SK-N-SH treated with all-trans-retinoic acid at 6 μM for 48 hours (cell line): ENCODE measurements at regions not wholly inside any gene's neighbourhood (a gene's known extent, or its start where the extent isn't known, plus 50 kb on each side); places are given as distances from the start of the nearest gene placed in this dataset.

ENCODE experiments used
- CREB5 ChIP-seq: fragments of 250-450 bp; sonication (Bioruptor Pico); IDR thresholded peaks from 2 replicates; pipeline ENCODE4 v1.5.1; 2020; ENCODE audit warnings: low read depth, mild to moderate bottlenecking, moderate library complexity
- PATZ1 ChIP-seq: fragments of 250-450 bp; sonication (Bioruptor Pico); IDR thresholded peaks from 2 replicates; pipeline ENCODE4 v1.8.0; 2020; ENCODE audit warnings: mild to moderate bottlenecking, moderate library complexity, borderline replicate concordance

GRCh38 chr3:39558775-39559306 lies 91.4 kb downstream of the MOBP start:
- TF ChIP-seq PATZ1 = peak; percentile 84
- peak; percentile 48; the same call in 1 of the 2 replicates for TF ChIP-seq CREB5 (CRISPR knock-in tag)
